ENCODE measurements at regions not wholly inside any gene's neighbourhood (a gene's known extent, or its start where the extent isn't known, plus 50 kb on each side); places are given as distances from the start of the nearest gene placed in this dataset.
"Not testable (repeated sequence)": the region's sequence is repeated elsewhere in the genome, so short reads cannot be mapped to it uniquely, and the experiment has no call there.

- not testable (repeated sequence) for DNase-seq
Measured at GRCh38 chr21:5251866-5252265, 5269.5 kb upstream of the TPTE start.
